ENCODE measurements at regions not wholly inside any gene's neighbourhood (a gene's known extent, or its start where the extent isn't known, plus 50 kb on each side); places are given as distances from the start of the nearest gene placed in this dataset.
"Not testable (repeated sequence)": the region's sequence is repeated elsewhere in the genome, so short reads cannot be mapped to it uniquely, and the experiment has no call there.

GRCh38 chr11:48649064-48649463 is 160.5 kb downstream of the OR4A47 start:
- H3K9me3 ChIP-seq (ENCODE audit: control insufficient read depth in 5 of 5, low read length in 5 of 5), result peaks cover 0 to 23% (median 15%) of the 10 kb centered on the region in 5 donors
- H3K4me1 ChIP-seq (ENCODE audit: control insufficient read depth in 5 of 5, insufficient read depth in 5 of 5, low read length in 5 of 5); H3K36me3 ChIP-seq (ENCODE audit: control insufficient read depth in 5 of 5, insufficient read depth in 5 of 5, low read length in 5 of 5); H3K27ac ChIP-seq (ENCODE audit: low read depth, low read length); H3K27me3 ChIP-seq (ENCODE audit: control insufficient read depth in 5 of 5, insufficient read depth in 4 of 5, low read length in 5 of 5); H3K9ac ChIP-seq (ENCODE audit: low read length in 5 of 5); H3K4me3 ChIP-seq (ENCODE audit: low read depth in 1 of 5, low read length in 5 of 5): not testable (repeated sequence)

GRCh38 chr11:48669146-48669545 is 180.6 kb downstream of the OR4A47 start:
- H3K4me1 ChIP-seq (ENCODE audit: control insufficient read depth in 5 of 5, insufficient read depth in 5 of 5, low read length in 5 of 5), result no peaks in the 10 kb centered on the region
- peak overlapping the region in 2 of 5 donors; percentile 10 to 12 for H3K4me3 ChIP-seq (ENCODE audit: low read depth in 1 of 5, low read length in 5 of 5)
- no peak overlapping the region for H3K9ac ChIP-seq (ENCODE audit: low read length in 5 of 5)
- no peaks in the 10 kb centered on the region for H3K36me3 ChIP-seq (ENCODE audit: control insufficient read depth in 5 of 5, insufficient read depth in 5 of 5, low read length in 5 of 5)
- H3K9me3 ChIP-seq (ENCODE audit: control insufficient read depth in 5 of 5, low read length in 5 of 5), result peaks cover 3 to 66% (median 59%) of the 10 kb centered on the region in 5 donors
- H3K27me3 ChIP-seq (ENCODE audit: control insufficient read depth in 5 of 5, insufficient read depth in 4 of 5, low read length in 5 of 5), result no peaks in the 10 kb centered on the region
- H3K27ac ChIP-seq (ENCODE audit: low read depth, low read length), result no peak overlapping the region

- Histone ChIP-seq H3K9ac (ENCODE audit: low read length in 5 of 5) (no peak overlapping the region), H3K36me3 (ENCODE audit: control insufficient read depth in 5 of 5, insufficient read depth in 5 of 5, low read length in 5 of 5) (no peaks in the 10 kb centered on the region), H3K27me3 (ENCODE audit: control insufficient read depth in 5 of 5, insufficient read depth in 4 of 5, low read length in 5 of 5) (no peaks in the 10 kb centered on the region), H3K4me1 (ENCODE audit: control insufficient read depth in 5 of 5, insufficient read depth in 5 of 5, low read length in 5 of 5) (no peaks in the 10 kb centered on the region), H3K4me3 (ENCODE audit: low read depth in 1 of 5, low read length in 5 of 5) (no peak overlapping the region), H3K27ac (ENCODE audit: low read depth, low read length) (no peak overlapping the region), H3K9me3 (ENCODE audit: control insufficient read depth in 5 of 5, low read length in 5 of 5) (peaks cover 0 to 57% (median 38%) of the 10 kb centered on the region in 5 donors)
Measured at GRCh38 chr11:48675945-48676344, 187.4 kb downstream of the OR4A47 start.

GRCh38 chr11:48683226-48683720 is 194.7 kb downstream of the OR4A47 start:
- Histone ChIP-seq H3K9me3 (ENCODE audit: control insufficient read depth in 5 of 5, low read length in 5 of 5) (peaks cover 4 to 33% (median 21%) of the 10 kb centered on the region in 5 donors), H3K27ac (ENCODE audit: low read depth, low read length) (no peak overlapping the region), H3K36me3 (ENCODE audit: control insufficient read depth in 5 of 5, insufficient read depth in 5 of 5, low read length in 5 of 5) (no peaks in the 10 kb centered on the region), H3K9ac (ENCODE audit: low read length in 5 of 5) (no peak overlapping the region), H3K4me1 (ENCODE audit: control insufficient read depth in 5 of 5, insufficient read depth in 5 of 5, low read length in 5 of 5) (no peaks in the 10 kb centered on the region), H3K27me3 (ENCODE audit: control insufficient read depth in 5 of 5, insufficient read depth in 4 of 5, low read length in 5 of 5) (no peaks in the 10 kb centered on the region), H3K4me3 (ENCODE audit: low read depth in 1 of 5, low read length in 5 of 5) (peak overlapping the region in 1 of 5 donors; percentile 9)

GRCh38 chr11:48729503-48729902 is 240.9 kb downstream of the OR4A47 start:
- peaks cover 7 to 40% (median 32%) of the 10 kb centered on the region in 5 donors for H3K9me3 ChIP-seq (ENCODE audit: control insufficient read depth in 5 of 5, low read length in 5 of 5)
- H3K27ac ChIP-seq (ENCODE audit: low read depth, low read length); H3K9ac ChIP-seq (ENCODE audit: low read length in 5 of 5); H3K36me3 ChIP-seq (ENCODE audit: control insufficient read depth in 5 of 5, insufficient read depth in 5 of 5, low read length in 5 of 5); H3K27me3 ChIP-seq (ENCODE audit: control insufficient read depth in 5 of 5, insufficient read depth in 4 of 5, low read length in 5 of 5); H3K4me1 ChIP-seq (ENCODE audit: control insufficient read depth in 5 of 5, insufficient read depth in 5 of 5, low read length in 5 of 5): not testable (repeated sequence)
- H3K4me3 ChIP-seq (ENCODE audit: low read depth in 1 of 5, low read length in 5 of 5), result peak overlapping the region in 2 of 5 donors; percentile 33 to 55

- H3K9me3 ChIP-seq (ENCODE audit: control insufficient read depth in 5 of 5, low read length in 5 of 5); H3K27me3 ChIP-seq (ENCODE audit: control insufficient read depth in 5 of 5, insufficient read depth in 4 of 5, low read length in 5 of 5); H3K36me3 ChIP-seq (ENCODE audit: control insufficient read depth in 5 of 5, insufficient read depth in 5 of 5, low read length in 5 of 5); H3K4me1 ChIP-seq (ENCODE audit: control insufficient read depth in 5 of 5, insufficient read depth in 5 of 5, low read length in 5 of 5); H3K27ac ChIP-seq (ENCODE audit: low read depth, low read length); H3K9ac ChIP-seq (ENCODE audit: low read length in 5 of 5); H3K4me3 ChIP-seq (ENCODE audit: low read depth in 1 of 5, low read length in 5 of 5): not testable (repeated sequence)
Measured at GRCh38 chr11:48750081-48750480, 233.6 kb downstream of the TRIM51G start.

Measured in subcutaneous abdominal adipose tissue (tissue), 5 donors.